ENCODE measurements at regions not wholly inside any gene's neighbourhood (a gene's known extent, or its start where the extent isn't known, plus 50 kb on each side); places are given as distances from the start of the nearest gene placed in this dataset.

DNA sequence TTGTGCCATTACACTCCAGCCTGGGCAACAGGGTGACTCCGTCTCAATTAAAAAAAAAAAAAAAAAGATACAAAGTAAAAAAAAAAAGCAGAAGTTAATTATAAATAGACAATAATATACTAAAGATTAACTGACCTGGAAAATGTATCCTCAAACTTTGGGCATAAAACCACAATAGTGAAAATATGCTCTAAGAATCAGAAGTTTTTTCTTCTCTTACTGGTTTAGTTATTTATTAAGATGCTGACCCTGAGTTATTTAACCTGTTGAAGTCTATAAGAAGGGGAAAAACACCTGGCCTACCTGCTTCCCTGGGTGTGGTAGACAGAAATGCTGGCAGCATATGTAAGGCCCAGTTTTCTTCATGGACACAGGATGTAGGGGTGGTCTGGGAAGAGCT lies 133.7 kb upstream of the MLIP start:
- no peak for TF ChIP-seq SALL2 (tag by site-specific recombination; IDR thresholded peaks at IDR 0.05; ENCODE audit: borderline replicate concordance)
- TF ChIP-seq, protein P1, sequence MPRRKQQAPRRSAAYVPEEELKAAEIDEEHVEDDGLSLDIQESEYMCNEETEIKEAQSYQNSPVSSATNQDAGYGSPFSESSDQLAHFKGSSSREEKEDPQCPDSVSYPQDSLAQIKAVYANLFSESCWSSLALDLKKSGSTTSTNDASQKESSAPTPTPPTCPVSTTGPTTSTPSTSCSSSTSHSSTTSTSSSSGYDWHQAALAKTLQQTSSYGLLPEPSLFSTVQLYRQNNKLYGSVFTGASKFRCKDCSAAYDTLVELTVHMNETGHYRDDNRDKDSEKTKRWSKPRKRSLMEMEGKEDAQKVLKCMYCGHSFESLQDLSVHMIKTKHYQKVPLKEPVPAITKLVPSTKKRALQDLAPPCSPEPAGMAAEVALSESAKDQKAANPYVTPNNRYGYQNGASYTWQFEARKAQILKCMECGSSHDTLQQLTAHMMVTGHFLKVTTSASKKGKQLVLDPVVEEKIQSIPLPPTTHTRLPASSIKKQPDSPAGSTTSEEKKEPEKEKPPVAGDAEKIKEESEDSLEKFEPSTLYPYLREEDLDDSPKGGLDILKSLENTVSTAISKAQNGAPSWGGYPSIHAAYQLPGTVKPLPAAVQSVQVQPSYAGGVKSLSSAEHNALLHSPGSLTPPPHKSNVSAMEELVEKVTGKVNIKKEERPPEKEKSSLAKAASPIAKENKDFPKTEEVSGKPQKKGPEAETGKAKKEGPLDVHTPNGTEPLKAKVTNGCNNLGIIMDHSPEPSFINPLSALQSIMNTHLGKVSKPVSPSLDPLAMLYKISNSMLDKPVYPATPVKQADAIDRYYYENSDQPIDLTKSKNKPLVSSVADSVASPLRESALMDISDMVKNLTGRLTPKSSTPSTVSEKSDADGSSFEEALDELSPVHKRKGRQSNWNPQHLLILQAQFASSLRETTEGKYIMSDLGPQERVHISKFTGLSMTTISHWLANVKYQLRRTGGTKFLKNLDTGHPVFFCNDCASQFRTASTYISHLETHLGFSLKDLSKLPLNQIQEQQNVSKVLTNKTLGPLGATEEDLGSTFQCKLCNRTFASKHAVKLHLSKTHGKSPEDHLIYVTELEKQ (tag by site-specific recombination; IDR thresholded peaks at IDR 0.05; ENCODE audit: borderline replicate concordance), result no peak
- TF ChIP-seq ZNF626 (tag by site-specific recombination; IDR thresholded peaks at IDR 0.05), result no peak
- TF ChIP-seq, protein P2, sequence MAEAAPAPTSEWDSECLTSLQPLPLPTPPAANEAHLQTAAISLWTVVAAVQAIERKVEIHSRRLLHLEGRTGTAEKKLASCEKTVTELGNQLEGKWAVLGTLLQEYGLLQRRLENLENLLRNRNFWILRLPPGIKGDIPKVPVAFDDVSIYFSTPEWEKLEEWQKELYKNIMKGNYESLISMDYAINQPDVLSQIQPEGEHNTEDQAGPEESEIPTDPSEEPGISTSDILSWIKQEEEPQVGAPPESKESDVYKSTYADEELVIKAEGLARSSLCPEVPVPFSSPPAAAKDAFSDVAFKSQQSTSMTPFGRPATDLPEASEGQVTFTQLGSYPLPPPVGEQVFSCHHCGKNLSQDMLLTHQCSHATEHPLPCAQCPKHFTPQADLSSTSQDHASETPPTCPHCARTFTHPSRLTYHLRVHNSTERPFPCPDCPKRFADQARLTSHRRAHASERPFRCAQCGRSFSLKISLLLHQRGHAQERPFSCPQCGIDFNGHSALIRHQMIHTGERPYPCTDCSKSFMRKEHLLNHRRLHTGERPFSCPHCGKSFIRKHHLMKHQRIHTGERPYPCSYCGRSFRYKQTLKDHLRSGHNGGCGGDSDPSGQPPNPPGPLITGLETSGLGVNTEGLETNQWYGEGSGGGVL (tag by site-specific recombination; IDR thresholded peaks at IDR 0.05), result no peak
- TF ChIP-seq ZNF146 (tag by site-specific recombination; IDR thresholded peaks at IDR 0.05), result no peak
- no peak for TF ChIP-seq ZNF138 (tag by site-specific recombination; IDR thresholded peaks at IDR 0.05; ENCODE audit: borderline replicate concordance)
- TF ChIP-seq, protein P3, sequence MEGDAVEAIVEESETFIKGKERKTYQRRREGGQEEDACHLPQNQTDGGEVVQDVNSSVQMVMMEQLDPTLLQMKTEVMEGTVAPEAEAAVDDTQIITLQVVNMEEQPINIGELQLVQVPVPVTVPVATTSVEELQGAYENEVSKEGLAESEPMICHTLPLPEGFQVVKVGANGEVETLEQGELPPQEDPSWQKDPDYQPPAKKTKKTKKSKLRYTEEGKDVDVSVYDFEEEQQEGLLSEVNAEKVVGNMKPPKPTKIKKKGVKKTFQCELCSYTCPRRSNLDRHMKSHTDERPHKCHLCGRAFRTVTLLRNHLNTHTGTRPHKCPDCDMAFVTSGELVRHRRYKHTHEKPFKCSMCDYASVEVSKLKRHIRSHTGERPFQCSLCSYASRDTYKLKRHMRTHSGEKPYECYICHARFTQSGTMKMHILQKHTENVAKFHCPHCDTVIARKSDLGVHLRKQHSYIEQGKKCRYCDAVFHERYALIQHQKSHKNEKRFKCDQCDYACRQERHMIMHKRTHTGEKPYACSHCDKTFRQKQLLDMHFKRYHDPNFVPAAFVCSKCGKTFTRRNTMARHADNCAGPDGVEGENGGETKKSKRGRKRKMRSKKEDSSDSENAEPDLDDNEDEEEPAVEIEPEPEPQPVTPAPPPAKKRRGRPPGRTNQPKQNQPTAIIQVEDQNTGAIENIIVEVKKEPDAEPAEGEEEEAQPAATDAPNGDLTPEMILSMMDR (tag by site-specific recombination; IDR thresholded peaks at IDR 0.05), result no peak
- TF ChIP-seq ZNF24 (tag by site-specific recombination; IDR thresholded peaks at IDR 0.05), result no peak
- TF ChIP-seq ZNF707 (tag by site-specific recombination; IDR thresholded peaks at IDR 0.05), result no peak
- TF ChIP-seq ZNF266 (tag by site-specific recombination; IDR thresholded peaks at IDR 0.05; ENCODE audit: low read depth), result no peak
- no peak for TF ChIP-seq ZNF610 (tag by site-specific recombination; IDR thresholded peaks at IDR 0.05; ENCODE audit: borderline replicate concordance)
- TF ChIP-seq BCL11A (tag by site-specific recombination; IDR thresholded peaks at IDR 0.05; ENCODE audit: low read depth), result no peak

All from HEK293 (cell line).